ENCODE measurements at regions not wholly inside any gene's neighbourhood (a gene's known extent, or its start where the extent isn't known, plus 50 kb on each side); places are given as distances from the start of the nearest gene placed in this dataset.

GRCh38 chr1:239744851-239745250 lies 346.8 kb upstream of the FMN2 start:
- TF ChIP-seq POLR2A (IDR thresholded peaks at IDR 0.05) (no peak), CTCF (IDR thresholded peaks at IDR 0.05) (no peak)
